ENCODE measurements at regions not wholly inside any gene's neighbourhood (a gene's known extent, or its start where the extent isn't known, plus 50 kb on each side); places are given as distances from the start of the nearest gene placed in this dataset.

DNA sequence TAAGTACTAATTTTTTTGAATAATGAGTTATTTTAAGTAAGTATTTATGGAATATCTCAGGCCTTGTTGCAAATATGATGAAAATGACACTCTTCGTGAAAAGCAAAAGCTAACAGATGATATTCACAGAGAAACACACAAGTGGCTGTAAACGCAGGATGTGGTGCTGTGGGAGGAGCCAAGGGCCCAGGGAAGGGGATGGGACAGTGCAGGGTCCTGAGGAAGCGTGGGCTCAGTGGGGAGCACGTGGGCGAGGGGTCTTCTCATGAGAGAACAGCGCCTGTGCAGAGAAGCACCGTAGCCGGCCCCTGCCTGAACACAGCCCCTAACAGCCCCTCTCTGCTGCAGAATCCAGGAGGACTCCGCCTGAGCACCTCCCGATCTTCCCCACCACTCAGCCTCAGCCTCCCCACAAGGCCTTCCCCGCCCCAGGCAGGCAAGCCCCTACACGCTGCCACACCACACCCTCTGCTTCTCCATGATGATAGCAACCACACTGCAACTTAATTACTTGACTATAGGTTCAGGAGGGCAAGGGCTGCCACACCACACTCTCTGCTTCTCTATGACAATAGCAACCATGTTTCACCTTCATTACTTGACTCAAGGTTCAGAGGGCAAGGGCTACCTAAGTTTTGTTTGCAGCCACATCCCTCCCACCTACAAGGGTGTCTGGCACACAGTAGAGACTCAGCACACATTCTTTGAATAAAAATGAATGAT, 152.6 kb upstream of the RNF32 start:
- Mint-ChIP-seq H3K27me3 (ENCODE audit: low read depth in 2 of 2) (peaks cover 14 to 23% of the 10 kb centered on the region in 2 donors), H3K36me3 (no peaks in the 10 kb centered on the region), H3K4me3 (no peak overlapping the region), H3K4me1 (no peaks in the 10 kb centered on the region), H3K9me3 (no peaks in the 10 kb centered on the region), H3K27ac (no peak overlapping the region)
- H3K36me3 ChIP-seq (ENCODE audit: control insufficient read depth, insufficient read depth, low read length), result no peaks in the 10 kb centered on the region
- no peak overlapping the region for H3K27ac ChIP-seq (ENCODE audit: low read length)
- intact Hi-C loops (cut with micrococcal nuclease), result no loop called here
- 76% methylated on average over 12 of the region's 12 CpGs for WGBS (ENCODE audit: insufficient coverage)
- H3K4me1 ChIP-seq (ENCODE audit: control insufficient read depth, insufficient read depth, low read length), result no peaks in the 10 kb centered on the region
- DNase-seq (no peak), ATAC-seq (no peak)
- H3K9me3 ChIP-seq (ENCODE audit: control insufficient read depth, insufficient read depth, low read length), result no peaks in the 10 kb centered on the region
- no peaks in the 10 kb centered on the region for H3K27me3 ChIP-seq (ENCODE audit: control insufficient read depth, insufficient read depth, low read length)
- TF ChIP-seq, protein P1, sequence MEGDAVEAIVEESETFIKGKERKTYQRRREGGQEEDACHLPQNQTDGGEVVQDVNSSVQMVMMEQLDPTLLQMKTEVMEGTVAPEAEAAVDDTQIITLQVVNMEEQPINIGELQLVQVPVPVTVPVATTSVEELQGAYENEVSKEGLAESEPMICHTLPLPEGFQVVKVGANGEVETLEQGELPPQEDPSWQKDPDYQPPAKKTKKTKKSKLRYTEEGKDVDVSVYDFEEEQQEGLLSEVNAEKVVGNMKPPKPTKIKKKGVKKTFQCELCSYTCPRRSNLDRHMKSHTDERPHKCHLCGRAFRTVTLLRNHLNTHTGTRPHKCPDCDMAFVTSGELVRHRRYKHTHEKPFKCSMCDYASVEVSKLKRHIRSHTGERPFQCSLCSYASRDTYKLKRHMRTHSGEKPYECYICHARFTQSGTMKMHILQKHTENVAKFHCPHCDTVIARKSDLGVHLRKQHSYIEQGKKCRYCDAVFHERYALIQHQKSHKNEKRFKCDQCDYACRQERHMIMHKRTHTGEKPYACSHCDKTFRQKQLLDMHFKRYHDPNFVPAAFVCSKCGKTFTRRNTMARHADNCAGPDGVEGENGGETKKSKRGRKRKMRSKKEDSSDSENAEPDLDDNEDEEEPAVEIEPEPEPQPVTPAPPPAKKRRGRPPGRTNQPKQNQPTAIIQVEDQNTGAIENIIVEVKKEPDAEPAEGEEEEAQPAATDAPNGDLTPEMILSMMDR (IDR thresholded peaks at IDR 0.05), result no peak
- no peak overlapping the region for H3K4me3 ChIP-seq (ENCODE audit: low read length)

DNA sequence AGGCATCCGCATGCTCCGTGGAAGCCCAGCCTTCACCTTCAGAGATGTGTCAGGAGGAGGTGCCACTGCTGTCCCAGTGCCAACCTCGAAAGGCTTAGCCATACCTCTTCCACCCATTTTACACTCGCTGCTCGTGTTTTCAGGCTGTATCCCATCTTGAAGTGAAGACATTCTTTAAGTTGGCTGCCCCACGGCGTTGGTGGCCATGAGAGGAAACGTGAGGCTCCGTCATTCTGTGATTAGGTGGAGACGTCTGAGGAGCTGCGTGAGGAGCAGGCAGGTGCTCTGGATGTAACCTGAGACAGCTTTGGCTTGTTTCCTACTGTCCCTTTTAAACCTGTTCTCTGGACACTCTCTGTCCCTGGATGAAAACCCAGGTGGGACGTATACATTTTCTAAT, 159.9 kb upstream of the RNF32 start:
- ATAC-seq, result no peak
- DNase-seq, result no peak
- Histone ChIP-seq H3K27me3 (ENCODE audit: control insufficient read depth, insufficient read depth, low read length) (peaks cover 5% of the 10 kb centered on the region), H3K4me3 (ENCODE audit: low read length) (no peak overlapping the region), H3K4me1 (ENCODE audit: control insufficient read depth, insufficient read depth, low read length) (no peaks in the 10 kb centered on the region), H3K36me3 (ENCODE audit: control insufficient read depth, insufficient read depth, low read length) (no peaks in the 10 kb centered on the region), H3K9me3 (ENCODE audit: control insufficient read depth, insufficient read depth, low read length) (no peaks in the 10 kb centered on the region), H3K27ac (ENCODE audit: low read length) (no peak overlapping the region)
- TF ChIP-seq, protein P1 (IDR thresholded peaks at IDR 0.05), result no peak
- no peak overlapping the region for H3K4me3 Mint-ChIP-seq
- intact Hi-C loops (cut with micrococcal nuclease), result no loop called here
- H3K36me3 Mint-ChIP-seq, result no peaks in the 10 kb centered on the region
- whole genome bisulfite sequencing (ENCODE audit: insufficient coverage), result 86% methylated on average over 12 of the region's 12 CpGs
- H3K9me3 Mint-ChIP-seq, result no peaks in the 10 kb centered on the region
- peaks cover 0 to under 1% of the 10 kb centered on the region in 2 donors for H3K4me1 Mint-ChIP-seq
- H3K27me3 Mint-ChIP-seq (ENCODE audit: low read depth in 2 of 2), result peaks cover 8 to 10% of the 10 kb centered on the region in 2 donors
- no peak overlapping the region for H3K27ac Mint-ChIP-seq

DNA sequence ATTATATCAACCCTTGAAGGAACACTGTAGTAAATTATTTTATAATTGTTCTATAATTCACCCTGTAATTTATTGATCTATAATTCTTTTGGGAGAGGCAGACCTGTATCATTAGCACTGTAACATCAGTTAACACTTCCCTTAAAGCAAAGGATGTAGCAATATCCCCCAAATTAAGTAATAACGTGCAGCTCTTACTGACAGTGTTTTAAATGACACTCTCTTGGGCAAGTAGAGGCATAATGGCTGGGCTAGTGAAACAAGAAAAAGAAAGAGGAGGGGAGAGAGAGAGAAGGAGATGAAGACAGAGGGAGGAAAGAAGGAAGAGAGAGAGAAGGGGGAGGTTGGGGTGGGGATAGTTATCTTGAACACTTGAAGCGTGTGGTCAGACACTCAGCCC, 161.0 kb upstream of the RNF32 start:
- TF ChIP-seq, protein P1 (IDR thresholded peaks at IDR 0.05), result no peak
- Histone ChIP-seq H3K27ac (ENCODE audit: low read length) (no peak overlapping the region), H3K4me3 (ENCODE audit: low read length) (no peak overlapping the region), H3K27me3 (ENCODE audit: control insufficient read depth, insufficient read depth, low read length) (peaks cover 5% of the 10 kb centered on the region), H3K9me3 (ENCODE audit: control insufficient read depth, insufficient read depth, low read length) (no peaks in the 10 kb centered on the region), H3K36me3 (ENCODE audit: control insufficient read depth, insufficient read depth, low read length) (no peaks in the 10 kb centered on the region), H3K4me1 (ENCODE audit: control insufficient read depth, insufficient read depth, low read length) (peaks cover 5% of the 10 kb centered on the region)
- no peak overlapping the region for H3K27ac Mint-ChIP-seq
- ATAC-seq, result no peak
- H3K4me3 Mint-ChIP-seq, result no peak overlapping the region
- intact Hi-C loops (cut with micrococcal nuclease), result no loop called here
- peaks cover 5 to 7% of the 10 kb centered on the region in 2 donors for H3K4me1 Mint-ChIP-seq
- WGBS (ENCODE audit: insufficient coverage), result 65% methylated on average over 2 of the region's 2 CpGs
- peaks cover 7 to 14% of the 10 kb centered on the region in 2 donors for H3K27me3 Mint-ChIP-seq (ENCODE audit: low read depth in 2 of 2)
- DNase-seq, result no peak
- no peaks in the 10 kb centered on the region for H3K36me3 Mint-ChIP-seq
- no peaks in the 10 kb centered on the region for H3K9me3 Mint-ChIP-seq

DNA sequence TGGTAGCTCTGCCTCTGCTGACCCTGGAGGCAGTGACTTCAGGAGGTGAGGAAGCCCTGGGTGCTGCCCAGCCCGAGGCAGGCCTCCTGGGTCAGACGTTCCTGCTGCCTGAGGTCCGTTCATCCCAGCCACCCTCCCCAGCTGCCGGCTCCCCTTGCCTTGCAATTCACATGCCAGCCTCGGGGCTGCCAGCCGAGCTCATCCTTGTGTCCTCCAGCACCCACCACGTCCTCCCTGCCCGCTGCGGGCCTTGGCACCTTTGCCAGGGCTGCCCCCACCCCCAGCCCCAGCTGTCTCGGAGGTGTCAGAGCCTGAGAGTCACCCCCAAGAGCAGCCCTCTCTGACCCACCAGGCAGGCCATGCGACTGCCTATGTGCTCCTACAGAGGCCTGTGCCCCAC, 162.1 kb upstream of the RNF32 start:
- ATAC-seq (no peak), DNase-seq (no peak)
- intact Hi-C loops (cut with micrococcal nuclease), result no loop called here
- WGBS (ENCODE audit: insufficient coverage), result 80% methylated on average over 11 of the region's 11 CpGs
- Histone ChIP-seq H3K4me1 (ENCODE audit: control insufficient read depth, insufficient read depth, low read length) (peaks cover 5% of the 10 kb centered on the region), H3K36me3 (ENCODE audit: control insufficient read depth, insufficient read depth, low read length) (no peaks in the 10 kb centered on the region), H3K4me3 (ENCODE audit: low read length) (no peak overlapping the region), H3K27me3 (ENCODE audit: control insufficient read depth, insufficient read depth, low read length) (peaks cover 5% of the 10 kb centered on the region), H3K27ac (ENCODE audit: low read length) (no peak overlapping the region), H3K9me3 (ENCODE audit: control insufficient read depth, insufficient read depth, low read length) (no peaks in the 10 kb centered on the region)
- H3K9me3 Mint-ChIP-seq, result no peaks in the 10 kb centered on the region
- peaks cover 5 to 7% of the 10 kb centered on the region in 2 donors for H3K4me1 Mint-ChIP-seq
- no peak overlapping the region for H3K27ac Mint-ChIP-seq
- peaks cover 14 to 17% of the 10 kb centered on the region in 2 donors for H3K27me3 Mint-ChIP-seq (ENCODE audit: low read depth in 2 of 2)
- H3K36me3 Mint-ChIP-seq, result no peaks in the 10 kb centered on the region
- TF ChIP-seq, protein P1 (IDR thresholded peaks at IDR 0.05), result no peak
- H3K4me3 Mint-ChIP-seq, result no peak overlapping the region

Data from natural killer cell (primary cell).